Mammary epithelial cell (primary cell): ENCODE measurements at regions not wholly inside any gene's neighbourhood (a gene's known extent, or its start where the extent isn't known, plus 50 kb on each side); places are given as distances from the start of the nearest gene placed in this dataset.

Source experiments
- EZH2 ChIP-seq: IDR thresholded peaks from 2 replicates; pipeline ENCODE4 v1.6.1; 2012; ENCODE audit warnings: low read length, inconsistent platforms, borderline replicate concordance
- TF ChIP-seq, protein P1 (sequence below), 2 donors: IDR thresholded peaks in 1 of 2; conservative IDR thresholded peaks in 1 of 2; 2 replicates each; pipeline ENCODE4 v1.5.1; 2011 to 2012; ENCODE audit warnings: inconsistent platforms in 2 of 2, low read length in 2 of 2, mild to moderate bottlenecking in 2 of 2, control low read depth in 1 of 2, low read depth in 1 of 2; ENCODE audit not compliant: insufficient read depth in 1 of 2; ENCODE audit errors: extremely low read depth in 1 of 2

GRCh38 chr4:137384476-137384875 is 147.8 kb downstream of the PCDH18 start:
- TF ChIP-seq, protein P1, sequence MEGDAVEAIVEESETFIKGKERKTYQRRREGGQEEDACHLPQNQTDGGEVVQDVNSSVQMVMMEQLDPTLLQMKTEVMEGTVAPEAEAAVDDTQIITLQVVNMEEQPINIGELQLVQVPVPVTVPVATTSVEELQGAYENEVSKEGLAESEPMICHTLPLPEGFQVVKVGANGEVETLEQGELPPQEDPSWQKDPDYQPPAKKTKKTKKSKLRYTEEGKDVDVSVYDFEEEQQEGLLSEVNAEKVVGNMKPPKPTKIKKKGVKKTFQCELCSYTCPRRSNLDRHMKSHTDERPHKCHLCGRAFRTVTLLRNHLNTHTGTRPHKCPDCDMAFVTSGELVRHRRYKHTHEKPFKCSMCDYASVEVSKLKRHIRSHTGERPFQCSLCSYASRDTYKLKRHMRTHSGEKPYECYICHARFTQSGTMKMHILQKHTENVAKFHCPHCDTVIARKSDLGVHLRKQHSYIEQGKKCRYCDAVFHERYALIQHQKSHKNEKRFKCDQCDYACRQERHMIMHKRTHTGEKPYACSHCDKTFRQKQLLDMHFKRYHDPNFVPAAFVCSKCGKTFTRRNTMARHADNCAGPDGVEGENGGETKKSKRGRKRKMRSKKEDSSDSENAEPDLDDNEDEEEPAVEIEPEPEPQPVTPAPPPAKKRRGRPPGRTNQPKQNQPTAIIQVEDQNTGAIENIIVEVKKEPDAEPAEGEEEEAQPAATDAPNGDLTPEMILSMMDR (conservative IDR thresholded peaks at IDR 0.05 in 1 of 2, IDR thresholded peaks at IDR 0.05 in 1 of 2; ENCODE audit: extremely low read depth in 1 of 2, insufficient read depth in 1 of 2, low read depth in 1 of 2, low read length in 2 of 2) = no peak
- TF ChIP-seq EZH2 = no peak
